SU-DHL-6 (cell line): ENCODE measurements at regions not wholly inside any gene's neighbourhood (a gene's known extent, or its start where the extent isn't known, plus 50 kb on each side); places are given as distances from the start of the nearest gene placed in this dataset.

ENCODE experiments used
- H2AFZ ChIP-seq: fragments of 200-600 bp; sonication (generic); 2 replicates; pipeline ENCODE4 v1.6.1; 2014; ENCODE audit warnings: low read depth, mild to moderate bottlenecking, moderate library complexity, mixed read lengths, antibody characterized with exemption, low read length; ENCODE audit not compliant: severe bottlenecking
- H3F3A ChIP-seq: fragments of 200-600 bp; shearing (Covaris generic); 2 replicates; pipeline ENCODE4 v1.6.0; 2016; ENCODE audit warnings: antibody characterized with exemption, mild to moderate bottlenecking; ENCODE audit not compliant: insufficient read depth
- H3K27ac ChIP-seq: fragments of 200-600 bp; sonication (generic); 2 replicates; pipeline ENCODE4 v1.5.1; 2016; ENCODE audit warnings: low read depth, mild to moderate bottlenecking, low read length, moderate library complexity, mixed read lengths
- H3K27me3 ChIP-seq: fragments of 200-600 bp; sonication (generic), shearing (Covaris generic); 2 replicates; pipeline ENCODE4 v1.6.0; 2014; ENCODE audit warnings: mild to moderate bottlenecking, low read length
- H3K36me3 ChIP-seq: fragments of 200-600 bp; sonication (generic); 2 replicates; pipeline ENCODE4 v1.6.1; 2014; ENCODE audit warnings: mild to moderate bottlenecking, low read length, mixed read lengths
- H3K4me2 ChIP-seq: fragments of 300-600, 200-600 bp; shearing (Covaris generic), sonication (generic); 2 replicates; pipeline ENCODE4 v1.6.0; 2014; ENCODE audit warnings: low read length, low read depth, mild to moderate bottlenecking; ENCODE audit not compliant: poor library complexity, severe bottlenecking
- H3K4me3 ChIP-seq: fragments of 200-600 bp; sonication (generic); 2 replicates; pipeline ENCODE4 v1.5.1; 2014; ENCODE audit warnings: antibody characterized with exemption, low read length, mild to moderate bottlenecking, mixed read lengths; ENCODE audit not compliant: insufficient read depth, poor library complexity, severe bottlenecking
- H3K79me2 ChIP-seq: fragments of 200-600 bp; sonication (generic); 2 replicates; pipeline ENCODE4 v1.6.1; 2014; ENCODE audit warnings: mild to moderate bottlenecking, low read length, moderate library complexity; ENCODE audit not compliant: insufficient read depth
- H3K9ac ChIP-seq: fragments of 200-600 bp; sonication (generic); 2 replicates; pipeline ENCODE4 v1.7.0; 2014; ENCODE audit warnings: mild to moderate bottlenecking, low read length
- H3K9me2 ChIP-seq: fragments of 200-600 bp; sonication (generic); replicated peaks from 2 replicates; pipeline ENCODE4 v1.6.1; 2014; ENCODE audit warnings: low read length; ENCODE audit not compliant: insufficient read depth
- H3K9me3 ChIP-seq: fragments of 200-600 bp; sonication (generic); 2 replicates; pipeline ENCODE4 v1.6.1; 2014; ENCODE audit warnings: low read length, mixed read lengths; ENCODE audit not compliant: insufficient read depth
- H4K20me1 ChIP-seq: fragments of 200-600 bp; sonication (generic); 2 replicates; pipeline ENCODE4 v1.6.1; 2014; ENCODE audit warnings: low read depth, mild to moderate bottlenecking, antibody characterized with exemption, low read length, moderate library complexity, mixed read lengths
- CTCF ChIP-seq: fragments of 200-600 bp; sonication (generic); IDR thresholded peaks from one replicate; pipeline ENCODE4 v1.5.1; 2017; ENCODE audit warnings: antibody characterized with exemption, mild to moderate bottlenecking, low read length, moderate library complexity; ENCODE audit not compliant: insufficient read depth, poor library complexity, severe bottlenecking
- EZH2phosphoT487 ChIP-seq: fragments of 200-600 bp; sonication (generic), shearing (Covaris generic); conservative IDR thresholded peaks from 2 replicates; pipeline ENCODE4 v1.6.1; 2018; ENCODE audit warnings: mild to moderate bottlenecking, antibody characterized with exemption, low read length, moderate library complexity, mixed read lengths

GRCh38 chr18:78769502-78770105 lies 210.0 kb upstream of the SALL3 start:
- Histone ChIP-seq H3K4me3 (no peak overlapping the region), H3K9ac (no peak overlapping the region), H3K9me2 (no peaks in the 10 kb centered on the region), H2AFZ (no peak overlapping the region), H3F3A (no peaks in the 10 kb centered on the region), H3K4me2 (no peak overlapping the region), H3K79me2 (no peaks in the 10 kb centered on the region), H3K9me3 (no peaks in the 10 kb centered on the region), H4K20me1 (no peaks in the 10 kb centered on the region), H3K36me3 (no peaks in the 10 kb centered on the region), H3K27me3 (no peaks in the 10 kb centered on the region), H3K27ac (no peak overlapping the region)
- TF ChIP-seq EZH2phosphoT487 (no peak), CTCF (no peak)

- H2AFZ ChIP-seq = no peak overlapping the region
- no peaks in the 10 kb centered on the region for H3K9me3 ChIP-seq
- H3K4me3 ChIP-seq = no peak overlapping the region
- TF ChIP-seq CTCF (no peak), EZH2phosphoT487 (no peak)
- H3K9me2 ChIP-seq = no peaks in the 10 kb centered on the region
- no peak overlapping the region for H3K9ac ChIP-seq
- no peaks in the 10 kb centered on the region for H3F3A ChIP-seq
- no peak overlapping the region for H3K27ac ChIP-seq
- no peak overlapping the region for H3K4me2 ChIP-seq
- no peaks in the 10 kb centered on the region for H4K20me1 ChIP-seq
- H3K79me2 ChIP-seq = no peaks in the 10 kb centered on the region
- H3K27me3 ChIP-seq = no peaks in the 10 kb centered on the region
- H3K36me3 ChIP-seq = no peaks in the 10 kb centered on the region
Measured at GRCh38 chr18:78770139-78770822, 209.3 kb upstream of the SALL3 start.

- no peak overlapping the region for H3K4me3 ChIP-seq
- no peaks in the 10 kb centered on the region for H3K36me3 ChIP-seq
- H4K20me1 ChIP-seq = no peaks in the 10 kb centered on the region
- no peak overlapping the region for H3K9ac ChIP-seq
- H3K79me2 ChIP-seq = no peaks in the 10 kb centered on the region
- H2AFZ ChIP-seq = no peak overlapping the region
- H3K9me2 ChIP-seq = no peaks in the 10 kb centered on the region
- no peaks in the 10 kb centered on the region for H3F3A ChIP-seq
- H3K27ac ChIP-seq = no peak overlapping the region
- H3K9me3 ChIP-seq = no peaks in the 10 kb centered on the region
- H3K27me3 ChIP-seq = no peaks in the 10 kb centered on the region
- TF ChIP-seq EZH2phosphoT487 = no peak
- no peak for TF ChIP-seq CTCF
- no peak overlapping the region for H3K4me2 ChIP-seq
Measured at GRCh38 chr18:78770823-78771139, 208.8 kb upstream of the SALL3 start.
